HG02884 (cell line): ENCODE measurements at regions not wholly inside any gene's neighbourhood (a gene's known extent, or its start where the extent isn't known, plus 50 kb on each side); places are given as distances from the start of the nearest gene placed in this dataset.

Source experiments
- ATAC-seq: cut with Tn5 transposase; IDR thresholded peaks from one replicate; pipeline ENCODE4 v1.9.1; 2021; ENCODE audit warnings: mild to moderate bottlenecking, moderate library complexity; ENCODE audit not compliant: unreplicated experiment

- no peak for ATAC-seq
Measured at GRCh38 chr13:89749888-89750287, 1597.6 kb upstream of the MIR17HG start.

GRCh38 chr13:89750371-89750770 is 1597.1 kb upstream of the MIR17HG start:
- no peak for ATAC-seq

DNA sequence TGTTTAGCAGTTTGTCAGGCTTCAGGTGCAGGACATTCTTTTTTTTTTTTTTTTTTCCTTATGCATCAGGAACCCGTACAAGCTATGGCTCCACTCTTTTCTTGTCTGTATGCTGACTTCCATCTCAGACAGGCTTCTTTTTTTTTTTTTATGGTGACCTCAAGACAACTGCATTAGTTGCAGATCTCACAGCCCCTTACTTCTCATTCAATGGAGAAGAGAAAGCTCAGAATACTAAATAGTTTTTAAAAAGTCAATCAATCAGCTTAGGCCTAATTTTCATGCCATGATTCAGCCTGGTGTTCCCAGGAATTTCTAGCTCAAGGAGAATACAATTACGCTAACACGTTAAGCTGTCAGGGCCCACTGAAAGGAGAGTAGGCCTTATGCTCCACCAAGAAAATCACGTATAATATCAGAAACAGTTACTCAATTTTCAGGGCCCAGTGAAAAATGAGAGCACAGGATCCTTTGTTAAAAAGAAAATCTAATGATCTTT is 1596.0 kb upstream of the MIR17HG start:
- no peak for ATAC-seq

GRCh38 chr13:89752394-89752793 is 1595.1 kb upstream of the MIR17HG start:
- ATAC-seq: no peak

GRCh38 chr13:89755729-89756492 is 1591.6 kb upstream of the MIR17HG start:
- no peak for ATAC-seq

DNA sequence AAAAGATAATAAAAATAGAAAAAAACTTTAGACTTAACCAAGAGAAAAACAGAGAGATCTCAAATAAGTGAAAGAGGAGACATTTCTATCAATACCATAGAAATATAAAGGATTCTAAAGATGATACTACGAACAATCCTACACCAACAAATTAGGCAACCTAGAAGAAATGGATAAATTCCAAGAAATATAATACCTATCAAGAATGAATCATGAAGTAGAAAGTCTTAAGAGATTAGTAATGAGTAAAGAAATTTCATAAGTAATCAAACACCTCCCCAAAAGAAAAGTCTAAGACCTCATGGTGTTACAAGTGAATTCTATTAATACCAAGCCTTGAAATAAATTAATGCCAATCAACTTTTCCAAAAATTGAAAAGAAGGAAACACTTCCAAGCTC is 1584.5 kb upstream of the MIR17HG start:
- no peak for ATAC-seq

DNA sequence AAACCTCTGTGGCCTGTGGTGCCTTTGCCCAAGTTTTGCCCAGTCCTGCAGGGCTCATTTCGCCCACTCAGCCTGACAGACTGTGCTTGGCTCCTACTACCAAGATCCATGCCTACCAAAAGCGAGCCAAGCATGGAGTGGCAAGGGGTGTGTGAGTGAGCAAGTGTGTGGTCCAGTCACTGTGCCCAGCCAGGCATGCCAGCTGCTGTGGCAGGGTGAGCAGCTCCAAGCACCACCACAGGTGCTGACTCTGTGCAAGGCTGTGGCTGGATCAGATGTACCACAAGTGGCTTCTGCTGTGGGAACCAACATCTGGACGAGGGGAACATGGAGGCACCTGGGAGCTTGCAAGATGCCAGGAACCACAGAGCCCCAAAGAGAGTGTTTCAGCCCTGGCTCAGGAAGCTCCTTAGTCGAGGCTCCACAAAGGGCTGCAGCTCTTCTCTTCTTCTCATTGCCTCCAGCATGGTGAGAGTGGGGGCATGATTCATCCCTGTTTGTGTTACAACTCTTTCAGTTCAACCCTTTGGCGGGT is 1564.2 kb upstream of the MIR17HG start:
- ATAC-seq: no peak

GRCh38 chr13:89784161-89784809 is 1563.2 kb upstream of the MIR17HG start:
- ATAC-seq: no peak

GRCh38 chr13:89786531-89786930 is 1561.0 kb upstream of the MIR17HG start:
- no peak for ATAC-seq

- ATAC-seq: no peak
Measured at GRCh38 chr13:89790696-89791095, 1556.8 kb upstream of the MIR17HG start.

GRCh38 chr13:89791971-89792630 is 1555.4 kb upstream of the MIR17HG start:
- ATAC-seq: no peak

GRCh38 chr13:89796196-89796595 is 1551.3 kb upstream of the MIR17HG start:
- ATAC-seq: no peak

GRCh38 chr13:89803839-89804238 is 1543.6 kb upstream of the MIR17HG start:
- no peak for ATAC-seq

GRCh38 chr13:89806594-89806993 is 1540.9 kb upstream of the MIR17HG start:
- no peak for ATAC-seq

- ATAC-seq: no peak
Measured at GRCh38 chr13:89812856-89813255, 1534.6 kb upstream of the MIR17HG start.

DNA sequence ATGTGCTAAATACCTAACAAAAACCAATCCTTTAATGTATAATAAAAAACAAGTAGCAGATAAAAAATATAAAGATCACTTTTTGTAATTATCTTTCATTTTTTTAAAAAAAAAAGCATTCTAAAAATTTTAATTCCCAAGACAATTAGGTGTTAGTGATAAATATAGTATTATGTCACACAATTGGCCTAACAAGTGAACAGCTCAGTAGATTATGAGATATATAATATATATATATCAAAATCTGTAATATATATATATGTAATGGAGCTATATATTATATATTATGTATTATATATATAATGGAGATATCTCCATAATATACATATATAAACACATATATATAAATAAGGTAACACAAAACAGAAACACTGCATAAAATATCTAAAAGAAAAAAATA is 1531.1 kb upstream of the MIR17HG start:
- no peak for ATAC-seq

DNA sequence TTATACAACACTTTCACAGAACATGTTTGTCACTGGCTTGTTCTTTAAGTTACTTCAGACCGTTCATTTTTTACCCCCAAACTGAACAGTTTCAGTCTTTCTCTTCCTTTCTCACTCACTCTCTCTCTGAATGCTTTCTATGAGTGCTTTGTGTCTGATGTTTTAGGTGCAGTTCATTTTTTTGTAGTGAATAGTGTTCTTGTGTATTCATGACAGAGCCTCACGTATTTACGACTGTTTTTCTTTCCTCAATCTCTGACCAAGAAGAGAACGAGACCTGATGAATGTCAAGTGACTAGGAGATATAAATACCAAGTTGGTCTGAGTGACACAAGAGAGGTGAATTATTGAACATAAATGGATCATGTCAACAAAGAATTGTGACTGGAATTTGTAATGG is 1525.0 kb upstream of the MIR17HG start:
- no peak for ATAC-seq

DNA sequence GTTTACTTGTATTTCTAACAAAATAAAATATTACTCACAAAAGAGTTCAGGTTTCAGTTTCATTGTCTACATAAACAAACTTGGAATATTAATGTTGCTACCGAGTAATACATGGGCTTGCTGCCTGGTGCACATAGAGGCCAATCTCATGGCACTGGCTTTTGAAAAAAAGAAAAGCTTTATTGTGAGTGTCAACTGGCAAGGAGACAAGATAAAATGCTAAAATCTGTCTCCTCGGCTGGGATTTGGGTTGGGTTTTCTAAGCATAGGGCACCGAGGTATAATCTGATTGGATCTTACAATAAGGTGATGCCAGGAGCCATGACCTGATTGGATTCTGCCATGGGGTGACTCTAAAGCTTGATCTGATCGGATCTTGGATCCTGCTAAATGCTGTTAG is 1519.9 kb upstream of the MIR17HG start:
- no peak for ATAC-seq

GRCh38 chr13:89828506-89828905 is 1519.0 kb upstream of the MIR17HG start:
- ATAC-seq: no peak

DNA sequence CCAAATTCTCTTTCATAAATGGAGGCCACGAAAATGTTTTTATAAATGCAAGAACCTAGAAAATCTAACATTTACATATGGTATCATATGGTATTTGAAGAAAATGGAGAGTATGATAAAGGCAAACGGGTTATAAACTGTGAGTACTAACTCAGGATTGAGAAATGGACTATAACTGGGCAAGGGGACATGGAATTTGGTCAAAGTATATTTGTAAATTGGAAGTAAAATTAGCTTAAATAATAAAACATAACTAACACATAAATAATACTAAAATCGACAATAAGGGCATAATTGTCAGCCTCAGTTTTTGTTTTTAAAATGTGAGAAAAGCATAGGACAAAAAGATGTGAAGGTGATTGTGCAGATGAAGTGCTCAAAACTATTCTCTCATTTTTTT is 1516.3 kb upstream of the MIR17HG start:
- no peak for ATAC-seq

GRCh38 chr13:89832827-89833226 is 1514.7 kb upstream of the MIR17HG start:
- ATAC-seq: no peak

GRCh38 chr13:89843621-89844020 is 1503.9 kb upstream of the MIR17HG start:
- ATAC-seq: no peak
